ENCODE measurements at regions not wholly inside any gene's neighbourhood (a gene's known extent, or its start where the extent isn't known, plus 50 kb on each side); places are given as distances from the start of the nearest gene placed in this dataset.
A peak's percentile ranks its signal among the peaks of the same experiment; 100 is the strongest.
"Not testable (repeated sequence)": the region's sequence is repeated elsewhere in the genome, so short reads cannot be mapped to it uniquely, and the experiment has no call there.

GRCh38 chr15:69659454-69660050 lies 206.9 kb downstream of the RPLP1 start:
- DNase-seq = no peak

DNA sequence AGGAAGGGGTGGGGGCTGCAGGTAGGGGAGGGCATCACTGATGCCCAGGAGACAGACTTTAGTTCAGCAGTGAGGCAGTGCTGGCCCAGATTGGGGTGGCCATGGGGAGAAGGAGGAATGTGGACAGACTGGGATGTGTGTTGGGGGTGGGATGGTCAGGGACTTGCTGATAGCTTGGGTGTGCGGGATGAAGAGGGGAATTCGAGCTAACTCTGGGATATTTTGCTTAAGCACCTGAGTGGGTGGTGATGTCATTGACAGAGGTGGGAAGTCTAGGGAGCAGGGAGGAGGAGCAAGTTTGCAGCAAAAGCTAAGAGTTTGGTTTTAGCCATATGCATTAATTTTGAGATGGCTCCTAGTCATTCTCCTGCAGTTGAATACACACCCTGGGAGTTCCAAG lies 207.5 kb downstream of the RPLP1 start:
- no peak for DNase-seq

DNA sequence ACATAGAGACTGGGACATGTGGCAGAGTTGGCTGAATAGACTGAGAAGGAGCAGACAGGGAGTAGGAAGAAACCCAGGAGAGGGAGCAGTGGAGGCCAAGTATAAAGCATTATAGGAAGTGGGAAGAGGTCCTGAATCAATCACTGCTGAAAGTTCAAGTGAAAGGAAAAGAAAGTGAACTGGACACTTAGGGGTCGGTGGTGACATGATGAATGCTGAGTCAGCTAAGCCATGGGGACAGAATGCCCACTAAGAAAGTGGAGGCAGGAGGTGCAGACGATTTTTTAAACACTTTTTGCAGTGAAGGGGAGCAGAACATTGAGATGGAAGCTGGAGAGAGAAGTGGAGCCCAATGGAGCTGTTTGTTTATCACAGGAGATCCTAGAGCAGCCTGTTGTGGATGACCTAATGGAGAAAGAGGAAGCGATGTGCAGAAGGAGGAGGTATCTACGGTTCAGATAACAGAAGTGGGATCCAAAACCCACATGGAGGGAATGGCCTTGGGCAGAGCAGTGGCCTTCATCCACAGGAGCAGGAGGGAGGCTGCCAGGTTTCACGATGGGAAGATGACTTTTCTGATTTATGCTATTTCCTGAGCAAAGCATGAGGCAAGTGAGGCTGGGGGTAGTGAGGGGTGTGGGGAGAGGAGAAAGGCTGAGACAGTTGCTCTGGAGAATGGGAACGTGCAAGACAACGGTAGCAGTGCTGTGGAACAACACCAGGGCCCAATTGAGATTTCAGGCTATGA lies 208.2 kb downstream of the RPLP1 start:
- no peak for DNase-seq

DNA sequence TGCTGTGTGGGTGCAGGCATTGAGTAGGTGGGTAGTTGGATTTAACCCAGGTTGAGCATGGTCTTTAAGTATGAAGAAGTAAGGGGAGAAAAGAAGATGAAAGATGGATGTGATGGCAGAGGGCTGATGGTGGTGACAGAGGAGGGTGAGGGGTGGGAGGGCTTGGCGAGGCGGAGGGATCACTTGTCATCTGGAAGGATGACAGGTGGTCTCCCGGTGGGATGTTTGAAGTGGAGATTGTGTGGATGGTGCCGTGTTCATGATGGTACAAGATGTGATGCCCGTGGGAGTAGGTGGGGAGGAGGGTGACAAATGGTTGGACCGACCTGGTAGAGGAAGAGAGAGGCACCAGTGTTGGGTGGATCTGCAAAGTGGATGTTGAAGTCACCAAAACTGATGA lies 208.8 kb downstream of the RPLP1 start:
- no peak for DNase-seq

DNA sequence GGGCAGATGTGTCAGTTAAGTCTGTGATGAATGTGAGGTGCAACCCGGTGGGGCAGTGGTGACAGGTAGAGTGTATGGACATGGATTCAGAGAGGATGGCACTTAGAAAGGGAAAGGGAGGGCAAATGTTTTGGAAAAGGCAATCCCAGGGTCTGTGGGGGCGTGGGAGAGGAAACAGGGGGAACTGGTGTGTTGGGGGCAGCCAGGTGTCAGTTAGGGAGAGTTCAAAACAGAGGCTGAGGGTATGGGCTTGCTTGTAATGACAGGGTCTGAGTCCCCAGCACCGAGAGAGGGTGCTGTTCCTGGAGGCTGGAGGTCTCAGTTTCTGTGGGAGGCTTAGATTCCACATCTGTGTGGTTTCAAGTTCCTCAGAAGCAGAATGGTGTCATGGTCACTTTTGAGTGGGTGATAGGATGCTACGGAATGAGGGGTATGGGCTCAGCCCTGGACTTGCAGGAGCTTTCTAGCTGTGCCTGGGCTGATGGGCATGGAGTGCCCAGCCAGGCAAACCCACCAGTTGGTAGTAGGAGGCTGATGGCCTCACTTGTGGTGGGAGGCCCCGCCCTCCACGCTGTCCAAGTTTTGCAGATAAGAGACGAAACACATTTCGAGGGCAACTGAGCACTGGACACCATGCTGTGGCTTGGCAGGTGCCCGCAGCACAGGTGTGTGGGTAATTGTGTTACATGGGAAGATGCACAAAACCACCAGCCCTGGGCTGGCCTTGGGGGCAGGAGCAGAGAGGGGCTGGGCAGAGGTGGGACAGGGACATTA lies 209.4 kb downstream of the RPLP1 start:
- no peak for DNase-seq

- DNase-seq = no peak
Observed at GRCh38 chr15:69662645-69663000, 210.0 kb downstream of the RPLP1 start.

GRCh38 chr15:69663441-69663840 lies 210.8 kb downstream of the RPLP1 start:
- DNase-seq = no peak

DNA sequence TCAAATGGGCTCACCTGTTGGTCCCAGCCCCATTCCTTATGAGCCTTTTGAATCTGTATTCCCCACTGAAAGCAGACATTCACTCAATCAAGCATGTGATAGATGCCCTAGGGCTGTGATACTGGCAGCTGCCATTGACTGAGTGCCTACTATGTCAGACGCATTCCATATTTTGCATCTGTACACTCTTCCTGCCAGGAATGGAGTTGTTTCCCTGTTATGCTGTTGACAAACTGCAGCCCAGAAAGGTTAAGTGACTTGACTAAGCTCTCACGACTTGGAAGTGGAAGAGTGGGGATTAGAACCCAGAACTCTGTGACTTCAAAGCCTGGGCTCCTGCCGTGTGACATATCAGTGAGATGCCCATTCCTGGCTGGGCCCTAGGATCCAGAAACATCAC lies 211.4 kb downstream of the RPLP1 start:
- DNase-seq = no peak

DNA sequence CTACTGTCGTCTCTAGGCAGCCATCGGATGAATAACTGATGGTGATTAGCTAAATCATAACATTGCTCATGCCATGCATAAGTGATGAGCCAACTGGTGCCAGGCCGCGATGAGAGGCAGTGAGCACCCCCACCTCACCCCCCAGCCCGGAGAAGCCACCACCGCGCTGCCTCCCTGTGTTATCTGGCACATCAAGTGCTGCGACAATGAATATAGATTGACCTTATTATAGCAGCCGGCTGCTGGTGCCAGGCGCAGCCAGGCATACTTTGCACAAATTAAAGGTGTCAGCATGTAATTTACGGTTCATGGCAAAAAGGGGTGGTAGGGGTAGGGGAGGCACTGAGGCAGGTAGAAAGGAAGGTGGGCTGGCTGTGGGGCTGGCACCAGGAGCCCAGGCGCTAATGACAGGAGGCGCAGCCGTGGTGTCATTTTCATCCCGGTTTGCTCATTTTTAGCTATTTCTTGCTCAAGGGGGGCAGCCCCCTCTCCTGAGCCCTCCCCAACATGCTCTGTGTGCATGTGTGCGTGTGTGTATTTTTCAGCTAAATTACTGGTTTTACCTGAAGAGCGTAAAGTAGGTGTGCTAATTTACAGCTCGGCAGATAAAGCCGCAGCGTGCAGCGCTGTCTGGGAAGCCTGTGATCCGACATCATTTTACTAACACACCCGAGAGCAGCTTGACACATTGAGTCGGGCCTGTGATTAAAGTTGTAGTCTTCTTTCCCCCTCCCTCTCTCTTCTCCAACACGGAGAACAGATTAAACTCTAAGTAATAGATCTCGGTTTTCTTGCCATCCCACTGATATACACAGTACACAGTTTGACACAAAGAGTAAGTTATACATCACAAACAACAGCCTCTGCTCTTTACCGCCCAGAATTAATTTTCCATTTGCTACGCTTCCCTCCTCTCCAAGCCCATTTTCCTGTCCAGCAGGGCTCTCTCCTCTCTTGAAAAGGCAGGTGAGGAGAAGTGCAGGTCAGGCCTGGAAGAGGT lies 212.3 kb downstream of the RPLP1 start:
- DNase-seq = no peak

DNA sequence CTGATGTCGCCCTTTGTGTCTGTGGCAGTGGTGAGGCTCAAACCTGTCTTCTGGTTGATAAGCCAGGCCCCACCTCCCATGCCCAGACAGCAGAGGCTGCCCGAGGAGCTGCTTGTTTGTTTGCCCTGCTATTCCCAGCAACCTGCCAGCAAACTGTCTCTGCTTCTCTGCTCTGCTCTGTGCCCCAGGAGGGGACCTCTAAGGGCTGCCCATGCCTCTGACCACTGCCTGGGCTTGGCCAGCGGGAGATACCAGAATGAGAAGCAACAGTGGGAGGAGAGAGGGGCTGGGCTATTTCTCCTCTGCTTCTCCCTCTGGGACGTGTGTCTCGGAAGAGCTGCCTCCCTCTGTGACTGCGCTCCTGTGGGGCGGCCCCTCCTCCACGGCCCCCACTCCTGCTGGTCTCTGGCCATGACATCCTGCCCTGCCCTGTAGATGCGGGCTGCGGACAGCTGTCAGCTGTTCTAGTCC lies 213.1 kb downstream of the RPLP1 start:
- DNase-seq = peak; percentile 76

DNA sequence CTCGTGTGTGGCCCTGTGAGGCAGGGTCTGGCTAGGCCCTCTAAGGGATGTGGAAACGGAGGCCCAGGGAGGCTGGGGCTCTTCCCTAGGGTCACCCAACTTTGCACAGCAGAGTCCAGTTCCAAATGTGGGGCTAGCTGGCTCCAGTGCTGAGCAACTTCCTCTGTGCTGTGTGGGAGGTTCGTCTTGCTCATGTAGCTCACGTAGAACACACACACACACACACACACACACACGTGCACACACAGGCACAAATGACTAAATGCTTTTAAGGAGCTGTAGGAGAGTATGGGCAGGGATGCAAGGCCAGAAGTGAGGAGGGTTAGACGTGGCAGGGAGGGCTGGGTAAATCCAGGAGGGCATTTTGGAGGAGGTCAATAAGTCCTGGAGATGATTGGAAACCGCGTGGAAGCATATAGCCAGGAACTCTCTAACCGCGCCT lies 213.8 kb downstream of the RPLP1 start:
- DNase-seq = no peak

DNA sequence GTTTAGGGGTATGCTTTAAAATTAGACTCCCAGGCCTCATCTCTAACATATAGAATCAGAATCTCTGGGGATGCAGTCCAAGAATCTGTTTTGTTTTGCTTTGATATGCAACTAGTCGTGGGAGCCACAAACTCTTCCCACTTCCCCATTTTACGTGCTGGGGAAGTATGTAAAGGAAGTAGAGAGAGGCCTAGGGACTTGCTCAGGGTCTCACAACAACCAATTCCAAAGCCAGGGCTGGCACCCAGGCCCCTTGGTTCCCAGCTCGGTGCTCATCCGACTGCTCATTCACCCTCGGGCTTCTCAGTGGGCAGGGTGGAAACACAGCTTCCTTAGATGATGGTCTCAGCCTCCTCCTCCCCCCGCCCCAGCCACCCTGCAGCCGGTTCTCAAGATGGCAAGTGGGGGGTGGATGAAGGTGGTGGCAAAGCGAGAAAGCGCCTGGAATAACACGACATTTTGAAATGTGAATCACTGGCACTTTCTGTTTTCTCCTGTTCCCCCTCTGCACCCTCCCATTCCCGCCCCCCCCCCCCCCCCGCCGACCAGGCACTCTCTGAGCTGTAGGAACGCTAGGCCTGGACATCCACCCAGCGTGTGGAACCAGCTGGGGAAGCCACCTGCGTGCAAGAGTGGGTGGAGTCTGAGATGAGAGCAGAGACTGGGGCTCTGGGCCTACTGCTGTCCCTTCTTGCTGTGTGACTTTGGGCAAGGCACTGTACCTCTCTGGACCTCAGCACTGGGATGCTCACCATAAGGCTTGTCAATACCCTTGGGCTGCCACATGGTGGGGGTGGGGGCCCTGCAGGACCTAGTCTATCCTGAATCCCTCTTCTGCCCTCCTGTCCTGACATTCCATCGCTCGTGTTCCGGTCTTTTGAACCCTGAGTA lies 214.5 kb downstream of the RPLP1 start:
- DNase-seq = no peak

GRCh38 chr15:69668039-69668705 lies 215.6 kb downstream of the RPLP1 start:
- peak; percentile 62 for DNase-seq

DNA sequence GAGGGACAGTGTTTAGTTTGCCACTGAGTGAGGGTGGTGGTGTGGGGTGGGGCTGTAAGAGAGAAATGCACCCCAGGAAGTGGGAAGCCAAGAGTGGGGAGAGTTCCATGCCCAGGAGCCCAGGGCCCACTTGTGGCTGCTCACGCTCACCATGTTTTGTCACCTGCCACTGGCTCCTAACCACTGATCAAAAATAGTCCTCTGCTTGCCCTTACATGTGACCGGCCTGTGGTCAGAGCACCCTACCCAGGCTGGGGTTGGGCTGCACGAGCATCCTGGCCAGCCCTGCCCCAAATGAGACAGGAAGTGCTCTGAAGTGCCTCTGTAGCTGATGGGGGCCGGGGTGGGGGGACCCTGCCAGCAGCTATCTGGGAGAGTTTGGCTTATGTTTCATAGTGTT lies 216.3 kb downstream of the RPLP1 start:
- DNase-seq = no peak

GRCh38 chr15:69669446-69669845 lies 216.8 kb downstream of the RPLP1 start:
- no peak for DNase-seq

GRCh38 chr15:69673291-69673881 lies 220.8 kb downstream of the RPLP1 start:
- peak; percentile 39 for DNase-seq

DNA sequence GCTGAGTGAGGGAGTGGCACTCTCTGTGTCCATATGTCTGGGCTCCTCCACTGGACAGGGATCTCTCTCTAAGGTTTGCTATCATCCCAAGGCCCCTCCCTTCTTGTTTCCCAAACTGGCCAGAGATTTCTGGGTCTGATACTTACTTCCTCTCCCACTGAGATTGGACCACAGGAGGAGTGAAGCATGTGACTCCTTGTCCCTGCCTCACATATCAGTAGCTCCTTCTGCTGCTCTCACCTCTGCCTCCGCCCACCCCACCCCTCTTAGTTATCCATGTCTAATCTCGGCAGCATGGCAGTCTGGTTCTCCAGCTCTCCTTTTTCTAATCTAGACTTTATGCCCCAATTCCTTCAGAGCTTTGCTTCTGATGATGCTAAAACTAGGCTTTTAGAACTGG lies 223.1 kb downstream of the RPLP1 start:
- DNase-seq = no peak

GRCh38 chr15:69677403-69677802 lies 224.8 kb downstream of the RPLP1 start:
- no peak for DNase-seq

DNA sequence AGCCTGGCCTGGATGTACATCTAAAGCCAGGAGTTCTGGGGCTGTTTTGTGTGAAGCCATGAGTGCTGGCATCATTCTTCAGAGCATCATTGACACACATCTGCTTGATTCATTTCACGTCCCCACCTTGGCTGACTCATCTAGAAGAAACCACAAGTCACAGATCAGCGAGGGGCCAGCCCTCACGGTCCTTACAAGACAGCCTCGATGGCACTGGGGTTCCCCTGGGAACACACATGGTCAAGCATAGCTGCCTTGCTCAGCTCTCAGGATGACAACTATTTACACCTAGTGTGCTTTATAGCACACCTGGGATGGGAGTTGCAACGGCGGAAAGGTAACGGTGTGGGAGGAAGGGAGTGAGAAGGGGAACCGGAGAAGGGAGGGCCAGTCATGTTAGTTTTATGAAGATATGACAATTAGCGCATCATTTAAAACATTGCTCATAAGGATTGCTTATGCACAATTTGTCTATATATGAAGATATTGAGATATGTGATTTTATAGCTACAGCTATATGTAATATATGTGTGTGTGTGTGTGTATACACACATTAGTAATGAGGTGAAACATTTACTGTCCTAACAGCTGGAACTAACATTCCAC lies 227.1 kb downstream of the RPLP1 start:
- no peak for DNase-seq

DNA sequence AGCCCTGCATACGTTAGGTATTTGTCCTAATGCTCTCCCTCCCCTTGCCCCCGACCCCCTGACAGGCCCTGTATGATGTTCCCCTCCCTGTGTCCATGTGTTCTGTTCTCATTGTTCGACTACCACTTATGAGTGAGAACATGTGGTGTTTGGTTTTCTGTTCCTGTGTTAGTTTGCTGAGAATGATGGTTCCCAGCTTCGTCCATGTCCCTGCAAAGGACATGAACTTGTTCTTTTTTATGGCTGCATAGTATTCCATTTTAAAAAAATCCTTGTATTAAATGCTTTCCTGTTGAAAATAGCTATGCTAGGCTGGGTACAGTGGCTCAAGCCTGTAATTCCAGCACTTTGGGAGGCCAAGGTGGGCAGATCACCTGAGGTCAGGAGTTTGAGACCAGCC lies 232.2 kb downstream of the RPLP1 start:
- DNase-seq = not testable (repeated sequence)

Data from tongue (tissue), 1 donor.